ENCODE measurements at regions not wholly inside any gene's neighbourhood (a gene's known extent, or its start where the extent isn't known, plus 50 kb on each side); places are given as distances from the start of the nearest gene placed in this dataset.

DNA sequence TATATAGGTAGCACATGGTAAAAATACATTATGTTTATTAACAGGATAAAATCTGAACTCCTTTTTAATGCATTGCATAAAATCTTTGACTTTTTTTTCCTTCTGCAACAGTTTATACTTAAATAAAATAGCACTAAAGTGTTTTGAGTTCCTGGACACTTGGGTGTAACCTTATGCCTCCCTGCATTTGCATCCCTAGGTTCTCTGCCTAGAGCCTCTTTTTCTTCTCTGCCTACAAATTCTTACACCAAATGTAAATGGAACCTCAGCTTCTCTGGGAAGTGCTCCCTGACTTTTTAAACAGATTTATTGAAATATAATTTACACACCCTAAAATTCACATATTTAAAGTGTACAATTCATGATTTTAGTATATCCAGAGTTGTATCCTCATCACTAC is 1017.6 kb downstream of the CNTNAP5 start:
- DNase-seq (ENCODE audit: low read depth in 2 of 2): no peak

- no peak for DNase-seq (ENCODE audit: low read depth in 2 of 2)
Measured at GRCh38 chr2:125070726-125071505, 1045.8 kb downstream of the CNTNAP5 start.

DNA sequence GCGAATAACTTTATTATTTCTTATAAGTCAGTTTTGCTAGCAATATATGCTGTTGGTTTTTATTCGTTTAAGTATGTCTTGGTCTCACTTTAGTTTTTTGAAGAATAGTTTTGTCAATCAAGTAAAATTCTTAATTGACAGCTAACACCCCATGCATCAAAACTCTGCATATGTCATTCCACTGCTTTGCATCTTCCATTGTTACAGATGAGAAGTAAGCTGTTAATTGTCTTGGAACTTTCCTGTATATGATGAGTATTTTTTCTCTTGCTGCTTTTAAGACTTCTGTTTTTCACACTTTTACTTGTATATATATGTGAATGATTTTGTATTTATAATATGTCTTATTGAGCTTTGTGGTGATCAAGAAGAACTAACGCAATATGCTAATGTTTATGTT is 1048.4 kb downstream of the CNTNAP5 start:
- DNase-seq (ENCODE audit: low read depth in 2 of 2): no peak

GRCh38 chr2:125085904-125086303 is 1060.8 kb downstream of the CNTNAP5 start:
- DNase-seq (ENCODE audit: low read depth in 2 of 2): no peak

DNA sequence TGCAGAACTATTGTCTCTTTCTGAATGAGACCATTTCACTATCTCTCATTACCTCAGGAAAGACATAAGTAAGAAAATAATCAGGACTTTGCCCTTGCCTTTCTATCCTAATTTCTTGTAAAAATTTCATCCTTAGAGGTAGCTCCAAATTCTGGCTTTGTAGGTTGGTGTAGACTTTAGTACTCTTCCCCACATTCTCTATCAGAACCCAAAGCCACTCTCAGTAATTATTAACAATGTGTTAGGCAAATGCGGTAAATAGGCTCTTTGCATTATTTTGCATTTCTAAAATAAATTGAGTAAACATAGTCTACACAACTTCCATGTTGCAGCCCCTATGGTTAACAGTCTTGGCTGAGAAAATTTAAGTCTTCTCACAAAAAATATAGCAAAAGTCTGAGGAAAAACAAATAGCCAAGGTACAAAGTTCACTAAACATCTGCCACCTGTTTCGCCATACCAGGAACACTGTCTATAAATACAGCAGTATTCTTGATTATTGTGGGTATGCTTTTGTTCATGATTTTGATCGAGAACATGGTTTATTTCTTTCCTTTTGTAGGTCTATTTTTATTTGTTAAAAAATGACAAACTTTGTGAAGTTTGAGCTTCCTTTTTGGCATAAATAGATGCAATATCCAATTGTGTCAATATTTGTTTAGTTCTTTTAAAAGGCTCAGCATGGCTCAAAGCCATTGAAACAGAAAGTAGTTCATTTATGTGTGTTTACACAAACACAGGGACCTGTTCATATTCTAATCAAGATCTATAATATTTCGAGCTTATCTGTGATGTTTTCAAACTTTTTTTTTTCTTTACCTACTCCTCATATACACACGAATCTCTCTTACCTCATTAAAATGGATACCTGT is 1061.5 kb downstream of the CNTNAP5 start:
- no peak for DNase-seq (ENCODE audit: low read depth in 2 of 2)

DNA sequence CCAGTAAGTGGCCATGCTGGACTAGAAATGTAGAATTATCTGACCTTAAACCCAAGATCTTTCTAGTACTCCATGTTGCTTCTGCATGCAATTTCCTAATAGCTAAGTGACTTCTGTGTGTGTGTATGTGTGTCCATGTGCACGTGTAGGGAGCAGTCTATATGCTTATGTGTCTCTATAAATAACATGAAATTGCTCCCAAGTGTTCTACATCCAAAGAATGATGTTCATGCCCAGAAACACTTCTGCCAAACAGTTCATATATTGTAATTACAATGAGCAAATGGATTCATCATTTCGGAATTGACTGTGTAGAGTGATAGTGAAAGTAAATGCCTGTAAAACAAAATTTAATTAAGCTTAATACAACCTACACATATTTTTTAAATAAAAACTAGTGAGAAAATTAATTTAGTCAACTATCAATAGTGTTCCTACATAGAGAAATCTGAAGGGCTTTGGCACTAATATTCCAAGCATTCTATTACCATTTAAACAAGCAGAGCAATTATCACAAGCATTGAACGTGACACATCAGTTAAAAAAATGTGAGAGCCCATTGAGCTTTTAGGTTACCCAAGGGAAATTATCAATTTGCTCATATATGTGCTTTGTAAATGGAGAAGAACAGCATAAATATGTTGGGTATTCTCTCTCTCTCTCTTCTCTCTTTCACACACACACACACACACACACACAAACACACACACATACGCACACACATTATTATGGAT is 1067.4 kb downstream of the CNTNAP5 start:
- no peak for DNase-seq (ENCODE audit: low read depth in 2 of 2)

DNA sequence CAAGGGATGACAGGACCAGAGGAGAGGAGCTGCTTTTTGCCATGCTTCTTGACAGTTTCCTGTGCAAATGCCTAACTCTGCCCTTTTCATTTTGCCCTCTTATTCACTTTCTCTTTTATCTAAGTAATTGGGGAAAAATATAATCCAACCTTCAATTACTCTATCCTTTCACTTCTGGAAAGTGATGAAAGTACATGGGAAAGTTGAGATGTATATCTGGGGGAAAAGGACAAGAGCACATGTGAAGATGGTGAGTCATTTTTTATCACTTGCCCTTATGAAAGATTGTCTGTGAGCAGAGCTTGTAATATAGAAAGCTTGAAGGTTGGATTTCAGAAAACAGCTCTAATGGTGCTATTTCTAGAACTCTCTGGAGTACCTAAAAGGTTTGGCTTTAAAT is 1070.7 kb downstream of the CNTNAP5 start:
- no peak for DNase-seq (ENCODE audit: low read depth in 2 of 2)

DNA sequence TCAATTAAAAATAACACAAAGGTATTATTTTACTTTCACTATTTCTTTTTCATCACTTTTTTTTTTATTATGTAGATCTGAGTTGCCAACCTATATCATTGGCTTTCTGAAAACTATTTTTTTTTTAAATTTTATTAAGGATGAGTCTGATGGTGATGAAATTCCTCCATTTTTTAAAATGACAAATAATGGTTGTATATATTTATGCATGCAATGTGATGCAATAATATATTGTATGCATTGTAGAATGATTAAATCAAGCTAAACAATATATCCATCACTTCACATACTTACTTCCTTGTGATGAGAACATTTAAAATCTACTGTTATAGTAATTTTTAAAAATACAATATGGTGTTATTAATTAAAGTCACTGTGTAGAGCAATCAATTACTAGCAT is 1081.6 kb downstream of the CNTNAP5 start:
- no peak for DNase-seq (ENCODE audit: low read depth in 2 of 2)

DNA sequence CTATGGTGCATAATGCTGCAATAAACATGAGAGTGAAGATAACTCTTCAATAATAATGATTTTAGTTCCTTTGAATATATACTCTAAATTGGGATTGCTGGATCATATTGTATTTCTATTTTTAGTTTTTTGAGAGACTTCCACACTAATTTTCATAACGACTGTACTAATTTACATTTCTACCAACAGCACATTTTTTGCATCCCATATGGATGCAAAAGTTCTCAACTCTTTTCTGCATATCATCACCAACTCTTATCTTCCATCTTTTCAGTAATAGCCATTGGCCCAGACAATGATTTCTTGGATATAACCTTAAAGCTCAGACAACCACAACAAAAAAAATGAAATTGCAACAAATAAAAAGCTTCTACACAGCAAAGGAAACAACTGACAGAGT is 1082.4 kb downstream of the CNTNAP5 start:
- DNase-seq (ENCODE audit: low read depth in 2 of 2): no peak

- DNase-seq (ENCODE audit: low read depth in 2 of 2): no peak
Measured at GRCh38 chr2:125108251-125108650, 1083.2 kb downstream of the CNTNAP5 start.

DNA sequence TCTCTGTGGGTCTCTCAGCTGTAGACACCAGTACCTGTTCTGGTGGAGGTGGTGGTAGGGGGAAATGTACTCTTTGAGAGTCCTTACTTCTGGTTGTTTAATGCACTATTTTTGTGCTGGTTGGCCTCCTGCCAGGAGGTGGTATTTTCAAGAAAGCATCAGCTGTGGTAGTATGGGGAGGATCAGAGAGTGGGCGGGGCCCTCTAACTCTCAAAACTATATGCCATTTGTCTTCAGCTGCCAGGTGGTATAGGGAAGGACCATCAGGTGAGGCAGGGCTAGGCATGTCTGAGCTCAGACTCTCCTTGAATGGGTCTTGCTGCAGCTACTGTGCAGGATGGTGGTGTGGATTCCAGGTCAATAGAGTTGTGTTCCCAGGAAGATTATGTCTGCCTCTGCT is 1100.8 kb downstream of the CNTNAP5 start:
- DNase-seq (ENCODE audit: low read depth in 2 of 2): no peak

- no peak for DNase-seq (ENCODE audit: low read depth in 2 of 2)
Measured at GRCh38 chr2:125160947-125161346, 1135.9 kb downstream of the CNTNAP5 start.

DNA sequence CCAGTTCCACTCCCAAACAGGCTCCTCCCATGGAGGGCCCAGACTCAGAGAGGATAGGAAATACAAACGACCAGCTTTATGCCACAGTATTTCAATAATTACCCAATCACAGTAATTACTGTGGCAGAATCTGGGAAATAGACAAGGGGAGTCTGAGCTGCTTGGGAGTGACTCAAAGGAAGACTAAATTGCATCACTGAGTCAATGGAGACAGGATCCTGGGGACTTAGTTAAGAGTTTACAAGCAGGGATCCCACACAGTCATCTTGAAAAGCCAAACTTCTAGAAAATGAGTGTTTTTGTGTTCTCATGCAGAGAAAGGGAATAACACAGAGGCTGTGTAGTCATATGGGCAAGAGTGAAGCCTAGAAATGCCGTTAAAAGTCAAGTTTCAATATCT is 1142.1 kb downstream of the CNTNAP5 start:
- DNase-seq (ENCODE audit: low read depth in 2 of 2): no peak

DNA sequence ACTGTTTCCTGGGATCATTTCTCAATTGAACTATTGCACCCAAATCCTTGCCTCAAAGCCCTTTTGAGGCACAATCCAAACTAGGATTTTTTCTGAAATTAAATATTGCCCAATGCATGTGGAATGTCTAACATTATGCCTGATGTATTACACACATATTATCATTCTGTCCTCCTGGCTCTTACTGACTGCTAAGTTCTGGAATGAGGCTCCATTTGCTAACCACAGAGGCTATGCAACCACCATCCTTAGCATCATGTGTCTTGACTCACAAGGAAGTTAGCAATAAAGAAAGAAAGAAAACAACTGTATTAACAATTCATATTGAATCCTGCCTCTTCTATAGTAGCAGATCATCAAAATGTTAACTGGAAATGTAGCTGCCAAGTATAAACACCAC is 1142.7 kb downstream of the CNTNAP5 start:
- no peak for DNase-seq (ENCODE audit: low read depth in 2 of 2)

DNA sequence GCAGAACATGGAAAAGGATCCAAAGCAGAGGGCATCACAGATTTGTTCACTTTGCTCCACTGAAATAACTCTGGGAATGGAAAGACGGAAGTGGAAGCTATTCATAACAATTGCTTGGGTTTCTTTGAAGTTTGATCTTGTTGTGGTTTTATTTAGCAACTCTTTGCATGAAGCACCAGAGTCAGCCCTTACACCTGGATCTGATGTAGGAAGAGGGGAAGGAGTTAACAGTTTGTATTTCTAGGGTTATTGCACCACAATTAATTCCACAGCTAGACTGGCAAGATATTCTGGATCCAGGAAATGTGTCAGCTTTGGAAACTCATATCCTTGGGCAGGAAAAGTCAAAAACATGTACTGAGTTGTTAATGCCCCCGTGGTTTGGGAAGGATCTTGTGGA is 1143.4 kb downstream of the CNTNAP5 start:
- no peak for DNase-seq (ENCODE audit: low read depth in 2 of 2)

- DNase-seq (ENCODE audit: low read depth in 2 of 2): no peak
Measured at GRCh38 chr2:125169022-125169763, 1144.1 kb downstream of the CNTNAP5 start.

GRCh38 chr2:125169764-125170146 is 1144.7 kb downstream of the CNTNAP5 start:
- DNase-seq (ENCODE audit: low read depth in 2 of 2): no peak

DNA sequence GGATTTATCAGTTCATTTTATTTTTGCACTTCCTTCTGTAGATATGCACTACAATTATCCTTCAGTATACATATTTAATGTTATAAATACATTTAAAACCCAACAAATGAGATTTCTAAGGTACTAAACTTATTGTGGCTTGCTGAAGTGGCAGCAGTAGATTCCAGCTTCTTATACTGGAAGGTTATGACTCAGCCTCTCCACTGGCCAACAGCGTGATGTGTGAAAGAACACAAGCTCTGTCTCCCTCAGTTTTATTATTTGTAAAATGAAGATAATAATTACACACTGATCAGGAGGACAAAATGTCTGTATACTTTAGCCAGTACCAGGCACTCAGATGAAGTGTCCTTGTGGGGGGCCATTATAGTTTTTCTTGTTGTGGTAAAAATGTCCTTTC is 1147.1 kb downstream of the CNTNAP5 start:
- no peak for DNase-seq (ENCODE audit: low read depth in 2 of 2)

GRCh38 chr2:125175415-125175814 is 1150.3 kb downstream of the CNTNAP5 start:
- DNase-seq (ENCODE audit: low read depth in 2 of 2): no peak

GRCh38 chr2:125185691-125186270 is 1160.7 kb downstream of the CNTNAP5 start:
- no peak for DNase-seq (ENCODE audit: low read depth in 2 of 2)

DNA sequence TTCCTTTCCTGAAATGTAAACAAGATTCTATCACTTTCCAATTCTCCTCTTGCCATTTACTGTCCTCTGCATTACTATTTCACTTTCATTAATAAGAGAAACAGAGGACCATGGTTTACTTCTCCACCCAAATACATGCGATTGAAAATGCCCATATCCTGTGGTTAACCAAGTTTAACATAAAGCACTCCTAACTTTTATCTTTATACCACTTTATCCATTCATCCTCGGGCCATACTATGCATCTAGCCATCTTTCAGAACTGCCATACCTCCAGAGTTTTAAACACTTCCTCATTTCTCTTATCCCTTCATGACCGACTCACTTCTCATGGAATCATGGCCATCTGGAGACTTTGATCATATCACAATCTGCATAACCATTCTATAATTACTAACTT is 1182.3 kb downstream of the CNTNAP5 start:
- no peak for DNase-seq (ENCODE audit: low read depth in 2 of 2)
